GM23338 (cell line): ENCODE measurements at regions not wholly inside any gene's neighbourhood (a gene's known extent, or its start where the extent isn't known, plus 50 kb on each side); places are given as distances from the start of the nearest gene placed in this dataset.

Experiments used
- ATAC-seq: fragments of 200-7000 bp; cut with Tn5 transposase; 3 replicates; pipeline ENCODE4 v1.9.1; 2020
- DNase-seq: peaks from one replicate; pipeline ENCODE4 v3.0.0-alpha.2; 2015; ENCODE audit warnings: low spot score
- H2AFZ ChIP-seq: fragments of 200-600 bp; sonication (generic); 2 replicates; pipeline ENCODE4 v1.8.0; 2016; ENCODE audit warnings: antibody characterized with exemption, mild to moderate bottlenecking, moderate library complexity
- H3F3A ChIP-seq: fragments of 200-600 bp; sonication (generic); replicated peaks from 2 replicates; pipeline ENCODE4 v1.8.0; 2017; ENCODE audit warnings: antibody characterized with exemption, mixed run types, low read depth
- H3K27ac ChIP-seq: fragments of 200-600 bp; sonication (generic); 2 replicates; pipeline ENCODE4 v1.6.1; 2016; ENCODE audit warnings: low read depth
- H3K27me3 ChIP-seq: fragments of 200-600 bp; sonication (generic); 2 replicates; pipeline ENCODE4 v1.8.0; 2016; ENCODE audit warnings: mild to moderate bottlenecking, mixed run types, moderate library complexity; ENCODE audit not compliant: insufficient read depth
- H3K36me3 ChIP-seq: fragments of 200-600 bp; sonication (generic); 2 replicates; pipeline ENCODE4 v1.8.0; 2016; ENCODE audit warnings: mild to moderate bottlenecking; ENCODE audit not compliant: insufficient read depth
- H3K4me1 ChIP-seq: fragments of 200-600 bp; sonication (generic); 2 replicates; pipeline ENCODE4 v1.8.0; 2016; ENCODE audit warnings: mild to moderate bottlenecking, moderate library complexity; ENCODE audit not compliant: insufficient read depth
- H3K4me2 ChIP-seq: fragments of 200-600 bp; sonication (generic); 2 replicates; pipeline ENCODE4 v1.7.1; 2017; ENCODE audit warnings: mixed run types
- H3K4me3 ChIP-seq: fragments of 200-600 bp; sonication (generic); 2 replicates; pipeline ENCODE4 v1.6.1; 2016; ENCODE audit warnings: mixed run types
- H3K79me2 ChIP-seq: fragments of 200-600 bp; sonication (generic); replicated peaks from 2 replicates; pipeline ENCODE4 v1.8.0; 2017; ENCODE audit warnings: mild to moderate bottlenecking; ENCODE audit not compliant: insufficient read depth
- H3K9me2 ChIP-seq: fragments of 200-600 bp; sonication (generic); 2 replicates; pipeline ENCODE4 v1.8.0; 2017; ENCODE audit not compliant: insufficient read depth
- H4K20me1 ChIP-seq: fragments of 200-600 bp; sonication (generic); replicated peaks from 2 replicates; pipeline ENCODE4 v1.8.0; 2017; ENCODE audit warnings: mild to moderate bottlenecking; ENCODE audit not compliant: insufficient read depth
- H3K27ac Mint-ChIP-seq: 2 replicates; pipeline ENCODE4 v1.8.0; 2020; ENCODE audit warnings: inconsistent platforms, mild to moderate bottlenecking, moderate library complexity, mixed read lengths
- H3K27me3 Mint-ChIP-seq: 3 replicates; pipeline ENCODE4 v1.8.0; 2022; ENCODE audit warnings: low read depth, mild to moderate bottlenecking, moderate library complexity, mixed read lengths, inconsistent platforms; ENCODE audit not compliant: insufficient read depth, poor library complexity
- H3K36me3 Mint-ChIP-seq: 3 replicates; pipeline ENCODE4 v1.8.0; 2021; ENCODE audit warnings: low read depth, mild to moderate bottlenecking, inconsistent platforms, moderate library complexity, mixed read lengths
- H3K4me1 Mint-ChIP-seq: 3 replicates; pipeline ENCODE4 v1.8.0; 2020; ENCODE audit warnings: mild to moderate bottlenecking, inconsistent platforms, mixed read lengths
- H3K4me3 Mint-ChIP-seq: 3 replicates; pipeline ENCODE4 v1.8.0; 2021; ENCODE audit warnings: moderate library complexity, mild to moderate bottlenecking, inconsistent platforms, mixed read lengths
- H3K9me3 Mint-ChIP-seq: 3 replicates; pipeline ENCODE4 v1.8.0; 2020; ENCODE audit warnings: moderate library complexity, mild to moderate bottlenecking, inconsistent platforms, mixed read lengths
- CREB1 ChIP-seq: fragments of 250-450 bp; sonication (Bioruptor Pico); IDR thresholded peaks from 2 replicates; pipeline ENCODE4 v1.5.0; 2020; ENCODE audit warnings: low read depth, mild to moderate bottlenecking, moderate library complexity
- CTCF ChIP-seq, 2 experiments: fragments of 200-600 bp in 1 of 2; sonication (generic) in 1 of 2; conservative IDR thresholded peaks; 2 replicates each; pipeline versions ENCODE4 v1.5.1 to v1.6.1; 2016 to 2017; ENCODE audit warnings: antibody characterized with exemption in 2 of 2, low read depth in 2 of 2, mild to moderate bottlenecking in 2 of 2, moderate library complexity in 1 of 2
- ETS1 ChIP-seq: IDR thresholded peaks from 2 replicates; pipeline ENCODE4 v1.6.1; 2016; ENCODE audit warnings: antibody characterized with exemption
- EZH2 ChIP-seq: fragments of 200-600 bp; sonication (generic); IDR thresholded peaks from one replicate; pipeline ENCODE4 v1.8.0; 2017; ENCODE audit warnings: antibody characterized with exemption, mild to moderate bottlenecking, low read depth; ENCODE audit not compliant: unreplicated experiment
- EZH2phosphoT487 ChIP-seq: fragments of 200-600 bp; sonication (generic); IDR thresholded peaks from one replicate; pipeline ENCODE4 v1.8.1; 2018; ENCODE audit warnings: antibody characterized with exemption; ENCODE audit not compliant: unreplicated experiment
- JUNB ChIP-seq: IDR thresholded peaks from one replicate; pipeline ENCODE4 v1.6.1; 2016; ENCODE audit warnings: antibody characterized with exemption; ENCODE audit not compliant: unreplicated experiment
- NANOG ChIP-seq: IDR thresholded peaks from 2 replicates; pipeline ENCODE4 v1.6.1; 2016; ENCODE audit warnings: antibody characterized with exemption, borderline replicate concordance
- POLR2AphosphoS5 ChIP-seq: IDR thresholded peaks from 2 replicates; pipeline ENCODE4 v1.6.1; 2016; ENCODE audit warnings: antibody characterized with exemption, low read depth
- STAT1 ChIP-seq: IDR thresholded peaks from one replicate; pipeline ENCODE4 v1.6.1; 2016; ENCODE audit warnings: antibody characterized with exemption; ENCODE audit not compliant: unreplicated experiment
- ZNF114 ChIP-seq: fragments of 250-450 bp; sonication (Bioruptor Pico); IDR thresholded peaks from 2 replicates; pipeline ENCODE4 v1.5.0; 2020; ENCODE audit warnings: mild to moderate bottlenecking, moderate library complexity
- ZNF331 ChIP-seq: fragments of 250-450 bp; sonication (Bioruptor Pico); IDR thresholded peaks from 2 replicates; pipeline ENCODE4 v1.5.0; 2020; ENCODE audit warnings: low read depth, mild to moderate bottlenecking, moderate library complexity
- ZNF462 ChIP-seq: fragments of 250-450 bp; sonication (Bioruptor Pico); IDR thresholded peaks from 2 replicates; pipeline ENCODE4 v1.5.0; 2020; ENCODE audit warnings: mild to moderate bottlenecking, moderate library complexity

GRCh38 chrY:13068696-13069095 lies 164.0 kb downstream of the DDX3Y start (continued):
- no peak for TF ChIP-seq ETS1

DNA sequence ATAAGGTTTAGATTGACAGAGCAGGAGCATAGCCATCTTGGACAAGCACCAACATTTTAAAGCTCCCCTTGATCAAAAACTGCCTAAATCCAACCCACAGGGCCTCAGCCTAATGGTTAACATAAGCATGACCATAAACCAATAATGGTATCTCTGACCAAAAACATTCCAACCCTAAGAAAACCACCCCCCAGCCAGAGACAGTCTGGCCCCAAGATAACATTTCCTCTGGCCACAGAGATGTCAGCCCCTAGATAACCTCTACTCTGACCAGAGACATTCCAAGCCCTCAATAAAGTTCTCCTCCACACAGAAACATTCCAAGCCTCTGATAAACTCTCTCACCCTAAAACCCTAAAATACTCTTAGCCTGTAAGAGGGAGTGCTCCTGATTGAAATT lies 164.4 kb downstream of the DDX3Y start:
- Mint-ChIP-seq H3K27me3 (peaks cover 2% of the 10 kb centered on the region), H3K27ac (no peak overlapping the region), H3K4me1 (no peaks in the 10 kb centered on the region), H3K4me3 (no peak overlapping the region), H3K36me3 (peaks cover 33% of the 10 kb centered on the region), H3K9me3 (peaks cover 38% of the 10 kb centered on the region)
- Histone ChIP-seq H4K20me1 (no peaks in the 10 kb centered on the region), H3K79me2 (no peaks in the 10 kb centered on the region), H3K27me3 (no peaks in the 10 kb centered on the region), H3K4me3 (no peak overlapping the region), H2AFZ (no peak overlapping the region), H3F3A (no peaks in the 10 kb centered on the region), H3K9me2 (no peaks in the 10 kb centered on the region), H3K27ac (no peak overlapping the region), H3K4me1 (no peaks in the 10 kb centered on the region), H3K4me2 (no peak overlapping the region), H3K36me3 (no peaks in the 10 kb centered on the region; the same call in 1 of the 2 replicates)
- DNase-seq (no peak), ATAC-seq (no peak)
- TF ChIP-seq ETS1 (no peak), ZNF331 (CRISPR knock-in tag) (no peak), ZNF462 (CRISPR knock-in tag) (no peak), EZH2phosphoT487 (no peak), STAT1 (no peak), ZNF114 (no peak), EZH2 (no peak), CTCF (conservative IDR thresholded peaks at IDR 0.05; ENCODE audit: low read depth in 2 of 2) (no peak), POLR2AphosphoS5 (no peak), NANOG (no peak), JUNB (no peak), CREB1 (no peak)
